Smooth muscle cell (in vitro differentiated cells): ENCODE measurements at regions not wholly inside any gene's neighbourhood (a gene's known extent, or its start where the extent isn't known, plus 50 kb on each side); places are given as distances from the start of the nearest gene placed in this dataset.

Source experiments
- DNase-seq: peaks from one replicate; lab custom pipeline; 2025; ENCODE audit not compliant: unreplicated experiment; lab: John Stamatoyannopoulos, UW
- H2AFZ ChIP-seq: fragments of 200-600 bp; sonication (generic); 2 replicates; pipeline ENCODE4 v1.6.0; 2016; ENCODE audit warnings: antibody characterized with exemption, low read depth, mild to moderate bottlenecking
- H3F3A ChIP-seq: fragments of 200-600 bp; sonication (generic); 2 replicates; pipeline ENCODE4 v1.6.0; 2017; ENCODE audit warnings: antibody characterized with exemption, low read depth
- H3K27ac ChIP-seq: fragments of 200-600 bp; sonication (generic); 2 replicates; pipeline ENCODE4 v1.5.1; 2016; ENCODE audit warnings: low read depth, mild to moderate bottlenecking
- H3K27me3 ChIP-seq: fragments of 200-600 bp; sonication (generic); 2 replicates; pipeline ENCODE4 v1.6.1; 2016; ENCODE audit warnings: low read depth, mild to moderate bottlenecking
- H3K36me3 ChIP-seq: fragments of 200-600 bp; sonication (generic); 2 replicates; pipeline ENCODE4 v1.5.1; 2016; ENCODE audit warnings: low read depth
- H3K4me1 ChIP-seq: fragments of 200-600 bp; sonication (generic); 2 replicates; pipeline ENCODE4 v1.5.1; 2016; ENCODE audit warnings: low read depth
- H3K4me2 ChIP-seq: fragments of 200-600 bp; sonication (generic); 2 replicates; pipeline ENCODE4 v1.6.0; 2016; ENCODE audit warnings: mild to moderate bottlenecking
- H3K4me3 ChIP-seq: fragments of 200-600 bp; sonication (generic); 2 replicates; pipeline ENCODE4 v1.5.1; 2016; ENCODE audit warnings: mild to moderate bottlenecking
- H3K79me2 ChIP-seq: fragments of 200-600 bp; sonication (generic); 2 replicates; pipeline ENCODE4 v1.6.0; 2016; ENCODE audit warnings: low read depth, mild to moderate bottlenecking
- H3K9ac ChIP-seq: fragments of 200-600 bp; sonication (generic); 2 replicates; pipeline ENCODE4 v1.6.0; 2016; ENCODE audit warnings: low read depth
- H3K9me3 ChIP-seq: fragments of 200-600 bp; sonication (generic); replicated peaks from 2 replicates; pipeline ENCODE4 v1.5.1; 2016; ENCODE audit warnings: low read depth
- H4K20me1 ChIP-seq: fragments of 200-600 bp; sonication (generic); 2 replicates; pipeline ENCODE4 v1.6.0; 2016; ENCODE audit warnings: low read depth
- CTCF ChIP-seq: fragments of 200-600 bp; sonication (generic); IDR thresholded peaks from 2 replicates; pipeline ENCODE4 v1.5.1; 2017; ENCODE audit warnings: borderline replicate concordance, mild to moderate bottlenecking, antibody characterized with exemption; ENCODE audit not compliant: insufficient read depth, poor library complexity, severe bottlenecking
- WGBS: methylation state at CpG from one replicate; pipeline ENCODE4 v1.1.7; 2016; ENCODE audit warnings: low lambda C conversion rate; 5-methylcytosine and 5-hydroxymethylcytosine counted together

- Histone ChIP-seq H3K9ac (no peak overlapping the region), H3K9me3 (no peaks in the 10 kb centered on the region), H3K27me3 (peaks cover 2% of the 10 kb centered on the region), H2AFZ (no peak overlapping the region), H3K79me2 (no peaks in the 10 kb centered on the region), H4K20me1 (no peaks in the 10 kb centered on the region), H3K27ac (no peak overlapping the region), H3F3A (no peaks in the 10 kb centered on the region), H3K4me1 (peaks cover 5% of the 10 kb centered on the region), H3K4me2 (no peak overlapping the region), H3K4me3 (no peak overlapping the region), H3K36me3 (no peaks in the 10 kb centered on the region)
- TF ChIP-seq CTCF: no peak
- WGBS: 95% methylated on average over 20 of the region's 20 CpGs
- no peak for DNase-seq
Observed at GRCh38 chr10:131723297-131724168, 177.3 kb upstream of the PPP2R2D start.

GRCh38 chr10:131724169-131724545, 176.7 kb upstream of the PPP2R2D start:
- no peak overlapping the region for H2AFZ ChIP-seq
- no peak overlapping the region for H3K27ac ChIP-seq
- H4K20me1 ChIP-seq: no peaks in the 10 kb centered on the region
- no peak for TF ChIP-seq CTCF
- H3K4me2 ChIP-seq: no peak overlapping the region
- no peak overlapping the region for H3K4me3 ChIP-seq
- 79% methylated on average over 10 of the region's 10 CpGs for WGBS
- H3F3A ChIP-seq: no peaks in the 10 kb centered on the region
- DNase-seq: no peak
- H3K79me2 ChIP-seq: no peaks in the 10 kb centered on the region
- peaks cover 2% of the 10 kb centered on the region for H3K27me3 ChIP-seq
- H3K36me3 ChIP-seq: no peaks in the 10 kb centered on the region
- H3K4me1 ChIP-seq: peaks cover 5% of the 10 kb centered on the region
- no peaks in the 10 kb centered on the region for H3K9me3 ChIP-seq
- H3K9ac ChIP-seq: no peak overlapping the region

- H3K9me3 ChIP-seq: no peaks in the 10 kb centered on the region
- DNase-seq: no peak
- no peak for TF ChIP-seq CTCF
Observed at GRCh38 chr10:131724891-131725580, 175.8 kb upstream of the PPP2R2D start.

More at GRCh38 chr10:131724891-131725580, 175.8 kb upstream of the PPP2R2D start:
- 95% methylated on average over 17 of the region's 17 CpGs for WGBS
- no peak overlapping the region for H3K4me2 ChIP-seq
- H2AFZ ChIP-seq: no peak overlapping the region
- H3K4me3 ChIP-seq: no peak overlapping the region
- no peaks in the 10 kb centered on the region for H3K79me2 ChIP-seq
- H3K9ac ChIP-seq: no peak overlapping the region
- H3F3A ChIP-seq: no peaks in the 10 kb centered on the region
- no peak overlapping the region for H3K27ac ChIP-seq
- H3K36me3 ChIP-seq: no peaks in the 10 kb centered on the region
- H3K27me3 ChIP-seq: peaks cover 2% of the 10 kb centered on the region
- no peaks in the 10 kb centered on the region for H4K20me1 ChIP-seq
- peaks cover 5% of the 10 kb centered on the region for H3K4me1 ChIP-seq
